Omental fat pad (tissue), 3 donors: ENCODE measurements at regions not wholly inside any gene's neighbourhood (a gene's known extent, or its start where the extent isn't known, plus 50 kb on each side); places are given as distances from the start of the nearest gene placed in this dataset.

Experiments
- ATAC-seq: fragments of 150-250 bp; one replicate; pipeline ENCODE4 v1.9.1; 2016; ENCODE audit warnings: mild to moderate bottlenecking, moderate library complexity; ENCODE audit not compliant: low FRiP score
- DNase-seq: peaks from one replicate; pipeline ENCODE4 v3.0.0-alpha.2; 2019; ENCODE audit warnings: low spot score
- TF ChIP-seq, protein P1 (sequence below), 3 donors: fragments of 450-650 bp; IDR thresholded peaks; one replicate each; pipeline ENCODE4 v1.5.1; 2016 to 2017; ENCODE audit warnings: antibody characterized with exemption in 3 of 3, mild to moderate bottlenecking in 3 of 3, moderate library complexity in 2 of 3

DNA sequence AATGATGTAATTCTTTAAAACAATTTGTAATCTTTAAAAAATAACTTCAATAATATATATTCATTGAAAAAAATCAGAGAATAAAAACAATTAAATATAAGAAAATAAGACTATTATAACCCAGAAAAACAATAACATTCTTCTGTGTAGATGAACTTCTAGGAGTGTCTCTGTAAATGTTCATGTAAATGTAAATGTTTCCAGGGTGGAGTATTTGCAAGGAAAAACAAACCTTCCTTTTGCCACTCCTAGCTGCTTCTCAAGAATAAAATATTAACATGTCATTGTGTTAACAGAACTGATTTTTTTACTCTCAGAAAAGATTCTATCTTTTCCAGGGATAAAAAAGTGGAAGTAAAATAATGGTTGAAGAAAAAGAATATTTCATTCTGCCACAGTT, 431.9 kb downstream of the PLCL1 start:
- no peak for DNase-seq
- TF ChIP-seq, protein P1, sequence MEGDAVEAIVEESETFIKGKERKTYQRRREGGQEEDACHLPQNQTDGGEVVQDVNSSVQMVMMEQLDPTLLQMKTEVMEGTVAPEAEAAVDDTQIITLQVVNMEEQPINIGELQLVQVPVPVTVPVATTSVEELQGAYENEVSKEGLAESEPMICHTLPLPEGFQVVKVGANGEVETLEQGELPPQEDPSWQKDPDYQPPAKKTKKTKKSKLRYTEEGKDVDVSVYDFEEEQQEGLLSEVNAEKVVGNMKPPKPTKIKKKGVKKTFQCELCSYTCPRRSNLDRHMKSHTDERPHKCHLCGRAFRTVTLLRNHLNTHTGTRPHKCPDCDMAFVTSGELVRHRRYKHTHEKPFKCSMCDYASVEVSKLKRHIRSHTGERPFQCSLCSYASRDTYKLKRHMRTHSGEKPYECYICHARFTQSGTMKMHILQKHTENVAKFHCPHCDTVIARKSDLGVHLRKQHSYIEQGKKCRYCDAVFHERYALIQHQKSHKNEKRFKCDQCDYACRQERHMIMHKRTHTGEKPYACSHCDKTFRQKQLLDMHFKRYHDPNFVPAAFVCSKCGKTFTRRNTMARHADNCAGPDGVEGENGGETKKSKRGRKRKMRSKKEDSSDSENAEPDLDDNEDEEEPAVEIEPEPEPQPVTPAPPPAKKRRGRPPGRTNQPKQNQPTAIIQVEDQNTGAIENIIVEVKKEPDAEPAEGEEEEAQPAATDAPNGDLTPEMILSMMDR (IDR thresholded peaks at IDR 0.05) = no peak

DNA sequence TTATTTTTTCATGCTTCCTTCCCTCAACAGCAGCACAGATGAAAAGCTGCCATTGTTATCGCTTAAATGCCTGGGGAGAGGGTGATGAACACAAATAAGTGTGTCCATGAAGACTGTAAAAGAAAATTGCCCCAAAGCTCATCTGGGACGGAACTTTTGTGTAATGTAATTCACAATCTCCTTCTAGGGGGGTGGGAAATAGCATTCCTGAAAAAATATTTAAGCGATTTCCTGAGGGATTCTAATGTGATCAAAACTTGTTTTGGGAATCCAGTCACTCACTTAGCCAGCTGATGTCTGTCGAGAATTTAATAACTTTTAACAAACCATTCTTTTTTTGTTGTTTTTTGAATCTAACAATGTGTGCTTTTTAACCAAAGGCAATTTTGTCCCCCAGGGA, 427.9 kb downstream of the PLCL1 start:
- TF ChIP-seq, protein P1 (IDR thresholded peaks at IDR 0.05) = no peak
- DNase-seq (no peak), ATAC-seq (no peak)

More for the DNA sequence above, 431.9 kb downstream of the PLCL1 start:
- ATAC-seq = no peak

DNA sequence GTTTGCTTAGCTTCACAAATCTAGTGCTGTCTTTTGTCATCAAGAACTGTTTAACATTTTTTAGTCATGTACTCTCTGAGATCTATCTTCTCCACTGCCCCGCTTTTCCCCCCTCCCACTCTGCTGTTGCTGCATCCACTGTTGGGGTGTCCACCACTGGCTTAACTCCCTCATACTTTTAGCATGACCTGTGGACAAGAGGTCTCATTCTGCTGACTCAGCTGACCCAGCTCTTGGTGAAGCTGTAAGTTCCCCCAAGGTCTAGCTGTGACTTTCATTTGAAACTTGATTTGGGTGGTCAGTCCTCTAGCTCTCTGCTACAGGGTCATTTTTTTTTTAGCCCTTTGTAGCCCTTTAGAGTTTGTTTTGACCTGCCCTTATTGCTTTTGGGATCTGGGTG, 427.2 kb downstream of the PLCL1 start:
- TF ChIP-seq, protein P1 (IDR thresholded peaks at IDR 0.05) = no peak
- ATAC-seq (no peak), DNase-seq (no peak)

DNA sequence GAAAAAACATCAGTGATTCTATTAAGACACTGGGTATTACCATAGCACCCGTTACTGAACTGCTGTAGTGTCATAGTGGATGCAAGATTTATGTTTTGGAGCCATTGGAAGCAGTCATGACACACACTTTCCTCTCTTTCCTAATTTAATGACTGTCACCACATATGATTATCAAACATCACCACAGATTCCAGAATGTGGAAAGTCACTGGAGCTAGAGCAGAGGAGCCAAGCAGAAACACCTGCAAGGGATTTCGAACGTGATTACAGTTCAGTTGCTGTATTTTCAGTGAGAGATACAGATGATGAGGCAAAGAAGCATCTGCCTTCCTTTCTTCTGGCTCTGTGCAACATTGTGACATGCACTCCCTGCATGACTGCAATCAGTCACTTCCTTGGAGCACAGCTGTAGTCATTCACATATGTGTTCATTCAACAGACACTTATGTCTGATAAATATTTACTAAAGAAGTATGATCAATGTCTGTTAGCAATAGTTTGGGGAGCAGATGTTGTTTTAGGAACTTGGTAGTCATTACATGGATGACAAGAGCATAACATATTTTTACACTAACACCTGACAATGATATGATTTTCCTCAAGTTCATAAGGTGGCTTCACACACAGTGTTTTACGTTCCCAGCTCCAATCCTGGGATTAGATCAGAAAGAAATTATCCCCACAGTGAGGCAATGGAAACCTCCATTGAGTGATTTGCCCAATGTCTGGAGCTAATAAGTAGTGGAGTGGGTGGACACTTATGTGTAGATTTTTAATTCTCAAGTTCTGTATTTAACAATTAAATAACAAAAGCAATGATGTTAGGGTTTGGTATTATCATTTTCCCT, 416.6 kb downstream of the PLCL1 start:
- ATAC-seq (no peak), DNase-seq (no peak)
- TF ChIP-seq, protein P1 (IDR thresholded peaks at IDR 0.05) = no peak

DNA sequence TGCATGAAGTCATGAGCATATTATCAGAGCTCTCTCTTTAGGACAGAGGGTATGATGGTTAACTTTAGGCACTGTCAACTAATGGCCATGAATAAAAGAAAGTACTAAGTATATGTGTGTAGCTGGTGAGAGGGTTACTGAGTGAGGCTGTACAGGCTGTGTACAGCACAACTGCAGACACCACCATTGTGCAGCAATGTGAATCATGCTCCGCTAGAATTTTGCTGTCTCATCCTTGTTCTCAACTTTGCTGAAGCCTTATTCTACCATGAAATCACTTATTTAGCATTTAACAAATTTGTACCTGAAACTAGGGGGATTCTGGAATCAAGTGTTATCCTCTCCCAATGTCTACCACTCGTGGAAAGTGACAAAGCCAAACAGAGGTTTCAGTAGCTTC, 414.9 kb downstream of the PLCL1 start:
- no peak for ATAC-seq
- no peak for DNase-seq
- TF ChIP-seq, protein P1 (IDR thresholded peaks at IDR 0.05) = no peak

DNA sequence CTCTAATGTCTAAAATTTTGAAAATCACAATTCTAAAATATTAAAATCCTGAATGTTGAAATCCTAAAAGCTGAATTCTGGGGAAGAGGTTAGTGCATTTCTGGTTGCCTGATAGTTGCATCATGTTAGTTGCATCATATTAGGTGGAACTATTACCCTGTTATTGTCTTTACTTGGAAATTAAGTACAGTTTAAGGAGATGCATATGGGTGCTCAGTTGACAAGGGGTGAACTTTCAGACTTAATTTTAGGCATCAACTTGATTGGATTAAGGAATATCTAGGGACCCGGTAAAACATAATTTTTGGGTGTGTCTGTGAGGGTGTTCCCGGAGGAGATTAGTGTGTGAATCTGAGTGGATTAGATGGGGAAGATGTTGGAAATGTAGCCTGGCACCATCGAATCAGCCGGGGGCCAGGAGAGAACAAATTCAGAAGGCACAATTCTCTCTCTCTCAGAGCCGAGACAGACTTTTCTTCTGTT, 409.8 kb downstream of the PLCL1 start:
- TF ChIP-seq, protein P1 (IDR thresholded peaks at IDR 0.05) = no peak
- DNase-seq (no peak), ATAC-seq (no peak)

DNA sequence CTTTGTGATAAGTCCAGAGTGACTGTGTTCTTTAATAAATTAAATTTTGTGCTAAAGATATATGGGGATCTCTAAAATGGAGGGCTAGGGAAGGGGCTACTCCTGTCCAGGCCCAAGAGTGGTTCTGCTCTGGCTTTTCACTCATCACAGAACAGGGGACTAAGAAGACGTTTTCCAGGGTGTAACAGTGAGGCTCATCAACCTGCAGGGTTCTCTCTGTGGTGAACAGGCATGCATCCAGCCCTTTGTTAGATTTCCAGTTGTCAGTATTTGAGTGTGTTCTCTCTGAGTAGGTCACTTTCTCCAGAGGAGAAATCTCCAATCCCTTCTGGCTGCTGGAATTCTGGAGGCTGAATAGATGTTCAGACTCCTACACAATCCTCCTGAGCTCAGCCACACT, 408.9 kb downstream of the PLCL1 start:
- no peak for ATAC-seq
- DNase-seq = no peak
- TF ChIP-seq, protein P1 (IDR thresholded peaks at IDR 0.05) = no peak
